Trophoblast cell (in vitro differentiated cells and primary cell): ENCODE measurements at regions not wholly inside any gene's neighbourhood (a gene's known extent, or its start where the extent isn't known, plus 50 kb on each side); places are given as distances from the start of the nearest gene placed in this dataset.

ENCODE experiments used
- DNase-seq, 2 donors: peaks; one replicate each; pipeline ENCODE4 v3.0.0-alpha.2; 2016
- H2AFZ ChIP-seq: 2 replicates; pipeline ENCODE4 v1.6.1; 2013; ENCODE audit warnings: low read length, moderate library complexity, mild to moderate bottlenecking; ENCODE audit not compliant: insufficient read depth, poor library complexity
- H2AK5ac ChIP-seq: 2 replicates; pipeline ENCODE4 v1.6.1; 2013; ENCODE audit warnings: mild to moderate bottlenecking, low read length
- H2BK120ac ChIP-seq: 2 replicates; pipeline ENCODE4 v1.6.1; 2013; ENCODE audit warnings: low read length, mild to moderate bottlenecking, moderate library complexity; ENCODE audit not compliant: insufficient read depth, poor library complexity
- H2BK12ac ChIP-seq: 2 replicates; pipeline ENCODE4 v1.6.1; 2013; ENCODE audit warnings: mild to moderate bottlenecking, low read length, moderate library complexity
- H2BK5ac ChIP-seq: 2 replicates; pipeline ENCODE4 v1.6.1; 2013; ENCODE audit warnings: low read length, low read depth, moderate library complexity, mild to moderate bottlenecking; ENCODE audit not compliant: poor library complexity
- H3K14ac ChIP-seq: 2 replicates; pipeline ENCODE4 v1.6.1; 2013; ENCODE audit warnings: mild to moderate bottlenecking, low read length
- H3K18ac ChIP-seq: 2 replicates; pipeline ENCODE4 v1.6.1; 2013; ENCODE audit warnings: mild to moderate bottlenecking, low read length
- H3K23ac ChIP-seq: 2 replicates; pipeline ENCODE4 v1.6.1; 2013; ENCODE audit warnings: low read length
- H3K27ac ChIP-seq: 2 replicates; pipeline ENCODE4 v1.5.1; 2013; ENCODE audit warnings: low read depth, mild to moderate bottlenecking, inconsistent platforms, low read length, moderate library complexity
- H3K27me3 ChIP-seq: 2 replicates; pipeline ENCODE4 v1.6.1; 2013; ENCODE audit warnings: inconsistent platforms, mild to moderate bottlenecking, low read length, moderate library complexity; ENCODE audit not compliant: insufficient read depth
- H3K36me3 ChIP-seq, 2 experiments: 1 replicate in 1 of 2; 2 replicates in 1 of 2; pipeline ENCODE4 v1.6.1; 2013; ENCODE audit warnings: low read length in 2 of 2, mild to moderate bottlenecking in 2 of 2, moderate library complexity in 1 of 2; ENCODE audit not compliant: insufficient read depth in 2 of 2, control insufficient read depth in 1 of 2
- H3K4ac ChIP-seq: 2 replicates; pipeline ENCODE4 v1.6.1; 2013; ENCODE audit warnings: low read depth, mild to moderate bottlenecking, low read length, moderate library complexity
- H3K4me1 ChIP-seq, 2 experiments: 1 replicate in 1 of 2; 2 replicates in 1 of 2; pipeline ENCODE4 v1.6.1; 2013; ENCODE audit warnings: low read length in 2 of 2, mild to moderate bottlenecking in 2 of 2, moderate library complexity in 1 of 2; ENCODE audit not compliant: insufficient read depth in 2 of 2, control insufficient read depth in 1 of 2
- H3K4me2 ChIP-seq: 2 replicates; pipeline ENCODE4 v1.6.1; 2013; ENCODE audit warnings: inconsistent platforms, mild to moderate bottlenecking, low read length, moderate library complexity
- H3K4me3 ChIP-seq: 2 replicates; pipeline ENCODE4 v1.5.1; 2013; ENCODE audit warnings: mild to moderate bottlenecking, low read depth, low read length, inconsistent platforms
- H3K79me1 ChIP-seq: one replicate; pipeline ENCODE4 v1.6.1; 2013; ENCODE audit warnings: low read length
- H3K79me2 ChIP-seq: 2 replicates; pipeline ENCODE4 v1.6.1; 2013; ENCODE audit warnings: low read length, mild to moderate bottlenecking; ENCODE audit not compliant: control insufficient read depth, insufficient read depth, poor library complexity
- H3K9ac ChIP-seq: 2 replicates; pipeline ENCODE4 v1.6.1; 2013; ENCODE audit warnings: mild to moderate bottlenecking, low read length
- H3K9me3 ChIP-seq: 2 replicates; pipeline ENCODE4 v1.6.1; 2013; ENCODE audit warnings: low read depth, mild to moderate bottlenecking, control low read depth, inconsistent platforms, low read length; ENCODE audit not compliant: insufficient read depth
- H4K12ac ChIP-seq: 2 replicates; pipeline ENCODE4 v1.6.1; 2013; ENCODE audit warnings: low read depth, mild to moderate bottlenecking, low read length, moderate library complexity
- H4K8ac ChIP-seq: 2 replicates; pipeline ENCODE4 v1.6.1; 2013; ENCODE audit warnings: low read depth, mild to moderate bottlenecking, low read length, moderate library complexity
- H4K91ac ChIP-seq: one replicate; pipeline ENCODE4 v1.6.1; 2013; ENCODE audit warnings: low read depth, mild to moderate bottlenecking, low read length, moderate library complexity
- WGBS: extraction: QIAGEN DNeasy Blood & Tissue Kit; methylation state at CpG from one replicate; pipeline ENCODE4 v1.1.7; 2013; ENCODE audit warnings: missing lambda C conversion rate; ENCODE audit not compliant: insufficient read length, insufficient coverage; ENCODE audit errors: extremely low coverage; 5-methylcytosine and 5-hydroxymethylcytosine counted together

DNA sequence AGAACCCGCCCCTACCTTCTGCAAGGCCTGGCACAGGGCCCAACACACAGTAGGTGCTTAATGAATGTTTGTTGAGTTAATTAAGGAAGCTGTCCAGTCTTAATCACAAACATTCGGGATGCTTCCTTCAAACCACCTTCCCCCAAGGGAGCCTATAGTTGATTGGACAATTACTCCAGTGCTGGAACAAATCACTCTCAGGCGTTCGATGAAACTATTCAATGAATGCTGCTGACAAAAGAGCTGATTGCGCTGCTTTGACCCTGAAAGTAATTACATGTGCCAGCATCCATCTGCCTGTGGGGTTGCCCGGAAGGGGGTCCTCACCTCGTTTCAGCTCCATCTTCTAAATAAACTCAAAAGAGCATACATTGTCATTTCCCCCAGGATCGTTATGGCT, 112.0 kb upstream of the SRSF6 start:
- no peak overlapping the region for H3K18ac ChIP-seq
- no peaks in the 10 kb centered on the region for H3K4me1 ChIP-seq
- H3K4me2 ChIP-seq, result no peak overlapping the region
- H3K4ac ChIP-seq, result no peak overlapping the region
- no peak overlapping the region for H2BK5ac ChIP-seq
- no peaks in the 10 kb centered on the region for H3K79me1 ChIP-seq
- no peak overlapping the region for H3K14ac ChIP-seq
- H3K9ac ChIP-seq, result no peak overlapping the region
- H3K27me3 ChIP-seq, result no peaks in the 10 kb centered on the region
- WGBS, result no CpG with 5 or more reads among the region's 8 CpGs
- no peak overlapping the region for H2AK5ac ChIP-seq
- no peak overlapping the region for H3K27ac ChIP-seq
- peaks cover 6% of the 10 kb centered on the region for H3K9me3 ChIP-seq
- H3K23ac ChIP-seq, result no peak overlapping the region
- H2BK120ac ChIP-seq, result no peak overlapping the region
- no peak overlapping the region for H4K91ac ChIP-seq
- no peak overlapping the region for H4K12ac ChIP-seq
- no peaks in the 10 kb centered on the region for H3K36me3 ChIP-seq
- no peaks in the 10 kb centered on the region for H3K79me2 ChIP-seq
- no peak overlapping the region for H2BK12ac ChIP-seq
- no peak overlapping the region for H4K8ac ChIP-seq
- H2AFZ ChIP-seq, result no peak overlapping the region
- no peak for DNase-seq
- no peak overlapping the region for H3K4me3 ChIP-seq

DNA sequence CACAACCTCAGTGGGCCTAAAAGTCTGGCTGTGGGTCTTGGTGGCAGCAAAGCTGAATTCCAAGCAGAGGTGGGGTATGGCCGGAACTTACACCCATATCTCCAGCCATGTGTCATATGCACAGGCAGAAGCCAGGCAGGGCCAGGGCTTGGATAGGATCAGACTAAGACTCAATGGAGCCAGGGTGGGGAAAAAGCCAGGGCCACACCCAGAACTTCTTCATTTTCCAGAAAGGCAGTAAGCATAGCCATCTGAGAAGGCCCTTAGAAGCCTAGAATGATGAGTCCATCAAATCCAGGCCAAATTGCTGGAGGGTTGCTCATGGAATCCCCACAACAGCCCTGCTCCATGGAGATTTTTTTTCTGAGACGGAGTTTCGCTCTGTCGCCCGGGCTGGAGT, 116.2 kb upstream of the SRSF6 start:
- Histone ChIP-seq H4K12ac (no peak overlapping the region), H3K9me3 (peaks cover 24% of the 10 kb centered on the region), H2AFZ (no peak overlapping the region), H2AK5ac (no peak overlapping the region), H3K4me3 (no peak overlapping the region), H3K27ac (no peak overlapping the region), H3K4me2 (no peak overlapping the region), H4K91ac (no peak overlapping the region), H3K23ac (no peak overlapping the region), H3K4ac (no peak overlapping the region), H3K36me3 (no peaks in the 10 kb centered on the region), H3K27me3 (no peaks in the 10 kb centered on the region), H3K79me2 (no peaks in the 10 kb centered on the region), H3K79me1 (no peaks in the 10 kb centered on the region), H2BK120ac (no peak overlapping the region), H3K14ac (no peak overlapping the region), H3K18ac (no peak overlapping the region), H3K9ac (no peak overlapping the region), H2BK12ac (no peak overlapping the region), H4K8ac (no peak overlapping the region), H3K4me1 (no peaks in the 10 kb centered on the region), H2BK5ac (no peak overlapping the region)
- DNase-seq, result no peak
- no CpG with 5 or more reads among the region's 5 CpGs for WGBS

- H3K4ac ChIP-seq, result no peak overlapping the region
- H2BK5ac ChIP-seq, result no peak overlapping the region
- H2BK120ac ChIP-seq, result no peak overlapping the region
- H3K23ac ChIP-seq, result no peak overlapping the region
- no peak for DNase-seq
- H2AFZ ChIP-seq, result no peak overlapping the region
- H4K91ac ChIP-seq, result no peak overlapping the region
- H3K4me3 ChIP-seq, result no peak overlapping the region
- no peaks in the 10 kb centered on the region for H3K79me2 ChIP-seq
- H4K8ac ChIP-seq, result no peak overlapping the region
- no peak overlapping the region for H4K12ac ChIP-seq
- no peaks in the 10 kb centered on the region for H3K36me3 ChIP-seq
- no peak overlapping the region for H3K14ac ChIP-seq
- H3K4me1 ChIP-seq, result no peaks in the 10 kb centered on the region
- no peak overlapping the region for H3K4me2 ChIP-seq
- WGBS, result no CpG with 5 or more reads among the region's 7 CpGs
- peaks cover 32% of the 10 kb centered on the region for H3K9me3 ChIP-seq
- H2AK5ac ChIP-seq, result no peak overlapping the region
- no peaks in the 10 kb centered on the region for H3K27me3 ChIP-seq
- no peak overlapping the region for H2BK12ac ChIP-seq
- H3K27ac ChIP-seq, result no peak overlapping the region
- H3K79me1 ChIP-seq, result no peaks in the 10 kb centered on the region
- H3K18ac ChIP-seq, result no peak overlapping the region
- H3K9ac ChIP-seq, result no peak overlapping the region
These were observed 120.7 kb upstream of the SRSF6 start for GRCh38 chr20:43337036-43337435.

GRCh38 chr20:43334080-43334479, 123.6 kb upstream of the SRSF6 start:
- H3K4me1 ChIP-seq, result no peaks in the 10 kb centered on the region
- no peak overlapping the region for H2AFZ ChIP-seq
- no peak overlapping the region for H3K9ac ChIP-seq
- no peaks in the 10 kb centered on the region for H3K36me3 ChIP-seq
- no peak overlapping the region for H3K4me2 ChIP-seq
- no peak overlapping the region for H2BK120ac ChIP-seq
- no peak overlapping the region for H2BK5ac ChIP-seq
- no peak for DNase-seq
- no peak overlapping the region for H3K4me3 ChIP-seq
- H4K91ac ChIP-seq, result no peak overlapping the region
- no peak overlapping the region for H3K14ac ChIP-seq
- no peak overlapping the region for H3K23ac ChIP-seq
- no peak overlapping the region for H3K18ac ChIP-seq
- no peak overlapping the region for H3K4ac ChIP-seq
- no peak overlapping the region for H4K12ac ChIP-seq
- H4K8ac ChIP-seq, result no peak overlapping the region
- H3K79me1 ChIP-seq, result no peaks in the 10 kb centered on the region
- WGBS, result no CpG with 5 or more reads among the region's 4 CpGs
- H3K27ac ChIP-seq, result no peak overlapping the region
- no peaks in the 10 kb centered on the region for H3K79me2 ChIP-seq
- H2AK5ac ChIP-seq, result no peak overlapping the region
- H3K9me3 ChIP-seq, result peaks cover 29% of the 10 kb centered on the region
- no peaks in the 10 kb centered on the region for H3K27me3 ChIP-seq
- no peak overlapping the region for H2BK12ac ChIP-seq
